Esophagus squamous epithelium (tissue), 4 donors: ENCODE measurements at regions not wholly inside any gene's neighbourhood (a gene's known extent, or its start where the extent isn't known, plus 50 kb on each side); places are given as distances from the start of the nearest gene placed in this dataset.

Experiments
- POLR2A ChIP-seq, 4 donors: fragments of 450-650 bp; IDR thresholded peaks; one replicate each; pipeline ENCODE4 v1.6.1; 2017; ENCODE audit warnings: antibody characterized with exemption in 4 of 4, mild to moderate bottlenecking in 4 of 4, moderate library complexity in 3 of 4
- TF ChIP-seq, protein P1 (sequence below), 6 experiments: fragments of 450-650 bp in 4 of 6; fragments of 200-600 bp in 2 of 6; sonication (generic) in 2 of 6; IDR thresholded peaks; one replicate each; pipeline ENCODE4 v1.5.1; 2016 to 2019; ENCODE audit warnings: antibody characterized with exemption in 6 of 6, mild to moderate bottlenecking in 4 of 6, moderate library complexity in 4 of 6

DNA sequence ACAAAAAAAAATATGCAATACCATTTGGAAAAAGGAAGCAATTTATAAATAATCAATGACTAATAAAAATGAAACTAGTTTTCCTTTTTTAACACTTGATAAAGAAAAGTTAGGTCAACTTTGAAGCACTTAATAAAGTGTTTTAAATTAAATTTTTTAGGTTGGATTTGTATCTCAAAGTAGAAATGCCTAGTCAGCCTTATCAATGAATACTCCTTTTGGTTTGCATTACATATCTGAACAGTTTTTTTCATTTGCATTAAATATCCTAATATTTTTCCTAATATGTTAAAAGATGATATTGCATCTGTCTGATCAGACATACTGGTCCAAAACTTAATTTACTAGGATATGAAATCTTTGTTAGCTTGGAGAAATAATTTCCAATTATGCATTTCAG is 155.8 kb upstream of the ZFP42 start:
- TF ChIP-seq, protein P1, sequence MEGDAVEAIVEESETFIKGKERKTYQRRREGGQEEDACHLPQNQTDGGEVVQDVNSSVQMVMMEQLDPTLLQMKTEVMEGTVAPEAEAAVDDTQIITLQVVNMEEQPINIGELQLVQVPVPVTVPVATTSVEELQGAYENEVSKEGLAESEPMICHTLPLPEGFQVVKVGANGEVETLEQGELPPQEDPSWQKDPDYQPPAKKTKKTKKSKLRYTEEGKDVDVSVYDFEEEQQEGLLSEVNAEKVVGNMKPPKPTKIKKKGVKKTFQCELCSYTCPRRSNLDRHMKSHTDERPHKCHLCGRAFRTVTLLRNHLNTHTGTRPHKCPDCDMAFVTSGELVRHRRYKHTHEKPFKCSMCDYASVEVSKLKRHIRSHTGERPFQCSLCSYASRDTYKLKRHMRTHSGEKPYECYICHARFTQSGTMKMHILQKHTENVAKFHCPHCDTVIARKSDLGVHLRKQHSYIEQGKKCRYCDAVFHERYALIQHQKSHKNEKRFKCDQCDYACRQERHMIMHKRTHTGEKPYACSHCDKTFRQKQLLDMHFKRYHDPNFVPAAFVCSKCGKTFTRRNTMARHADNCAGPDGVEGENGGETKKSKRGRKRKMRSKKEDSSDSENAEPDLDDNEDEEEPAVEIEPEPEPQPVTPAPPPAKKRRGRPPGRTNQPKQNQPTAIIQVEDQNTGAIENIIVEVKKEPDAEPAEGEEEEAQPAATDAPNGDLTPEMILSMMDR (IDR thresholded peaks at IDR 0.05), result no peak
- TF ChIP-seq POLR2A (IDR thresholded peaks at IDR 0.05), result no peak
